Adrenal gland (tissue), 5 donors: ENCODE measurements at regions not wholly inside any gene's neighbourhood (a gene's known extent, or its start where the extent isn't known, plus 50 kb on each side); places are given as distances from the start of the nearest gene placed in this dataset.

Experiments
- CTCF ChIP-seq, 6 experiments: fragments of 450-650 bp in 4 of 6; fragments of 200-600 bp in 2 of 6; sonication (generic) in 1 of 6; IDR thresholded peaks; 1 replicate in 5 of 6; 2 replicates in 1 of 6; pipeline versions ENCODE4 v1.5.1 to v1.8.0; 2016 to 2021; ENCODE audit warnings: antibody characterized with exemption in 6 of 6, mild to moderate bottlenecking in 2 of 6, moderate library complexity in 1 of 6
- POLR2A ChIP-seq, 2 donors: fragments of 450-650 bp; IDR thresholded peaks; one replicate each; pipeline ENCODE4 v1.6.1; 2017; ENCODE audit warnings: antibody characterized with exemption in 2 of 2, mild to moderate bottlenecking in 2 of 2, moderate library complexity in 1 of 2
- donor health status: DM: no; HTN: no; CAD: no.

DNA sequence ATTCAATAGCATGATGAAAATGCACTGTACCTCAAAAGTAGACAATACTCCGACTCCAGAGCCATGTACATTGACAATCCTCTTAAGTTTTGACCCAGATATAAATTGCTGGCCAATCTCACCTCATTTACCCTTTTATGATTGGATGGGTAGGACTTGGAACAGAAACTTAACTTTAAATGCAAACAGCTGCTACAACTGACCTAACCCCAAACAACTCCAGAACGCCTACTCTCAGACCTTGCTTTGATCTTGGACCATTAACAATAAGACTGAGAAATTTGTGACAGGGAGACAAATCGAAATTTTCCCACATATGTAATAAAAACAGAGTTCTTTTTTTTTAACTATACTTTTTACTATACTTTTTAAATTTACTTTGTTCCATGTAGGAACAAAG lies 200.5 kb upstream of the MCHR2 start:
- TF ChIP-seq CTCF (IDR thresholded peaks at IDR 0.05) (no peak), POLR2A (IDR thresholded peaks at IDR 0.05) (no peak)
